Activated CD8-positive, alpha-beta memory T cell treated with anti-CD3 and anti-CD28 coated beads for 36 hours (primary cell): ENCODE measurements at regions not wholly inside any gene's neighbourhood (a gene's known extent, or its start where the extent isn't known, plus 50 kb on each side); places are given as distances from the start of the nearest gene placed in this dataset.
"Not testable (repeated sequence)": the region's sequence is repeated elsewhere in the genome, so short reads cannot be mapped to it uniquely, and the experiment has no call there.

ENCODE experiments used
- CTCF ChIA-PET: fragments of 350-600 bp; sonication (Branson Sonifier 250); formaldehyde crosslinking; loops from one replicate; lab custom pipeline; 2021; ENCODE audit warnings: antibody characterized with exemption; lab: Charles Lee
- POLR2A ChIA-PET: fragments of 350-600 bp; sonication (Branson Sonifier 250); formaldehyde crosslinking; loops from one replicate; lab custom pipeline; 2021; ENCODE audit warnings: antibody characterized with exemption; lab: Charles Lee

DNA sequence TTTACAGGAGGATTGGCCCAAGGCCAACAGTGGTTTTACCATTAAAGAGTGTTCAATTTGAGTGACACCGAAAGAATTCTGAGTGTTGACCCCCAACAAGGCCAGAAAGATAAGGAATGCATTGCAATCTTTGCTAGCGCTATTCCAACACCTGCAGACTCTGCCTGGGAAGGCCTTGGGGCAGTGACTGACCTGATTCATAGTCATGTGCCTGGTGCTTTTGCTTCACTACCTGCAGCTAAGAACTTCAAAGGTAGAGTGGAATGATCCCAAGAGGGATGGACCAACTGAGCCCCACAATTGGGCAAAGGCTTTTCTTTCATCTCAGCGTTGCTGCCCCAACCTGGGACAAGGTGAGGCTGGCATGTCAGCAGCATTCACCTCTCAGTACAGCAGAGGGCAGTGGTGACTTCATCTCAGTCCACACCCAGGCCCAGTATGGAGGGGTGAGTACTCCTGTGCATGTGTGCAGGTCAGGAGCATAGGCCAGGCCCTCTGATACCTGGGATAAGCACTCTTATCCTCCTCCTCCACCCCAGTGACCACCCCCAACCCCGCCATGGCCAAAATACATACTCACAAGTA is 149.6 kb upstream of the GNAO1 start:
- CTCF ChIA-PET, result interaction anchor here (0.6 to 1.3 kb wide), 2 partner anchors 21 to 277 kb away, joined by 4 read pairs; no protein-coding TSS in a partner anchor
- POLR2A ChIA-PET, result no interaction called here

DNA sequence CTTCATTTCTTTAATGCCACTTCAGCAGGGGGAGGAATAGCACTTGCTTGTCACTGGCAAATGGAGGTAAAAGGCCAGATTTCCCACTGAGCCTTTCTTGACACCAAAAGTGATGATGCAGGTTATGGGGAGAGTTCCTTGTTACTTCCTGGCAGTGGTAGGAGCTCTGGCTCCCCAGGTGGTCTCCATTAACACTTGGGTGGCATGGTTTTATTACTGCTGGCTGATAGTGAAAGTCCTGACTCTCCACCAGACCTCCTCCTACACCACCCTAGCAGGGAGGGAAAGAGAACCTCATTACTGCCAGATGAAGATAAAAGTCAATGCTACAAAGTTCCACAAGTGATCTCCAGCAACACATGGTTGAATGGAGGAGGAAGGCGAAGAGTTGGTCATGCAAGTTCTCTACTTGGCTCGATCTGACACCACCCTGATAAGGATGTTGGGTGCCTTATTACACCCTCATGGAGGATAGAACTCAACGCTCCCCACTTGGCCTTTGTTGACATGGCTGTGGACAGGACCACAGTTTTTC is 152.7 kb upstream of the GNAO1 start:
- ChIA-PET POLR2A (no interaction called here), CTCF (no interaction called here)

DNA sequence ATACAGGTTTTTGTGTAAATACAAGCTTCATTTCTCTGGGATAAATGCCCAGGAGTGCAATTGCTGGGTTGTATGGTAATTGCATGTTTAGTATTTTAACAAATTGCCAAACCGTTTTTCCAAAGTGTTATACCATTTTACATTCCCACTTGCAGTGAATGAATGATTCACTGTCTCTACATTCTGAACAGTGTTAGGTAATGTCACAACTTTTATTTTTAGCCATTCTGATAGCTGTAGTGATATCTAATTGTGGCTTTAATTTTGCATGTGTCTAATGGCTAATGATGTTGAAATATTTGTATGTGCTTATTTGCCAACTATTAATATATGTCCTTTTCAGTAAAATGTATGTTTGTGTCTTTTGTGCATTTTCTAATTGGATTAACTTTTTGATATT is 156.9 kb upstream of the CES5A start:
- CTCF ChIA-PET, result no interaction called here
- POLR2A ChIA-PET, result no interaction called here

DNA sequence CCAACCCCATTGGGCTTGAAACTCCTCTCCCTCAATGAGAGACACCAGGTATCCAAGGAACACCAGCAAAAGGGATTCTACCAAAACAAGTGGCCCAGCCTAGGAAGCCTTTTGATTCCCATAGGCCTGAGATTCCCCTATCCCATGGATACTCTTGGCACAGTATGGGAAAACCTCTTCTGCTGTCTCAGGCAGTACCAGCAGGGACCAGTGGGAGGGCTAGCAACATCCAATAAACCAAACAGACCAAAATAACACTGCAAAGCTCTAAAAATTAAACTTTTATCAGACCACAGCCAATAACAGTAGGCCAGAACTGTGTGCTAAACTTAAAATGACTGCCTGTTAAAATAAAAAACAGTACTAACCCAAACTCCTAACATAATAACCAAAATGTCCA is 153.9 kb upstream of the CES5A start:
- POLR2A ChIA-PET, result no interaction called here
- CTCF ChIA-PET, result no interaction called here

DNA sequence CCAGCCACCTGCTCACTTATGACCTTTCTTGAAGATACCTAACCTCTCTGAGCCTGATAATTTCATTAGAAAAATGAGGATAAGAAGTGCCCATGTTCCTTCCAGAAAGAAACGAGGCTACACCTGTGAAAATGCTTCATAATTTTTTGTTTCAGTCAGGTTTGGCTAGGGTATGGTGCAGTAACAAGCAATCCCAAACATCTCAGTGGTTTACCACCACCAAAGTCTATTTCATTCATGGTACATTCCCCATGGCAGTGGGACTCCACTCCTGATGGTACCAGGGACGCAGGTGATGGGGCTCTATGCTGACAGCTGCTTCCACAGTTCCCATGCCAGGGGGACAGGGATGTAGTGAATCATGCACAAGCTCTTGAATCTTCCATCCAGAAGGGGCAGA is 147.6 kb upstream of the CES5A start:
- POLR2A ChIA-PET, result no interaction called here
- CTCF ChIA-PET, result no interaction called here

DNA sequence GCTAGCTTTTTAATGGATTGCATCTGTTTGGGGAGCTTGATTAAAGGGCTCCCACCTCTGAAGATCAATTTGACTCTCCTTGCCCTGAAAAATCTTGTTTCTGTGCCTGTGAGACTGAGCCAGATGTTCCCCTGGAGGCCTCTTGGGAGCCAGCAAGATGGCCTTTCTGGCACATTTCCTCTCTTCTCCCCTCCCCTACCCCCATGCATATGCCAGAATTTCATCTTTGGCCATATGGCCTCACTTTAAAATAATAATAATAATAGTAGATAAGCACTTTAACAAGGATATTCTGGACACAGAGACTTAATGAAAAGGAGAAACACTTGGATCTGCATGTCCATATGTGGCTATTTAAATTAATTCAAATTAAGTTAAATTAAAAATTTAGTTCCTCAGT is 144.1 kb upstream of the CES5A start:
- ChIA-PET POLR2A (no interaction called here), CTCF (interaction anchor here (0.6 kb wide), 1 partner anchor 41 kb away, joined by 3 read pairs; no protein-coding TSS in a partner anchor)

DNA sequence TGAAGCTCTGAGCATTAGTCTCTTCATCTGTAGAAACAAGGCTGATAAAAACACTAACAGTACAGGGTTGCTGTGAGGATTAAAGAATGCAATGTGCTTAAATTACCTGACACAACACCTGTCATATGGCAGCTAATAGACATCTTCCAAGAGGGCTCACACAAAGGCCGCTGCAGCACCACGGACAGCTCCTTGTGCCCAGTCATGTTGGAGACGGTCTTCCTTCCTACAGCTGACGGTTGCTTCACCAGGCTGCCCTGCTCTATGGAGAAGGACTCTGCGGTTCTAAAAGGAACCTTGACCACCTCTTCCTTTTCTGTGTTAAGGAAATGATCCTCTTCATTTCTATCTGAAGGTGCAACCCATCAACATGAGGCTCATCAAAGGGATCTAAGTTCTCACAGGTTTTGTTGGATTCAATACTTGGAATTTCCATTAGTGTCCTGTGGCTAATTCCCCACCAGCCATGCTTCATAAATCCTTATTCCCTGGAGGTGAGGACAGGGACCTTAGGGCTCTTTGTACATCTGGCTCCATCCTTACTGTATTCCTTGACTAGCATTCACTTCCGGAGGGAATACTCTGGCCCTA is 138.9 kb upstream of the CES5A start:
- POLR2A ChIA-PET, result no interaction called here
- CTCF ChIA-PET, result no interaction called here

DNA sequence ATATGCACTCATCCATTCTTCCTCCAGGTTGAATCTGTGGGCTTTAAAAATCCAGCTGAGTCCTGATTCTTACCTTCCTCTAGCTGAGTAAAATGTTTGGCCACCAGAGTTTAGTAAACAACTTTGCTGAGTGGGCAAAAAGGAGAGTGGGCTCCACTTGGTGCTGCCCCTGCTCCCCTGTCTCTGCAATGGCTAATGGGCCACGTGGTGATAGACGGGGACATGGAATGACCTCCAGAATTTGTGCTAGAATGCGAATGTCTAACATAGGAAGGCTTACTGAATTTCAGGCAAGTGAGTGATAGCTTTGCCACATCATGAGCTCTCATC is 137.3 kb upstream of the CES5A start:
- POLR2A ChIA-PET, result no interaction called here
- CTCF ChIA-PET, result no interaction called here

DNA sequence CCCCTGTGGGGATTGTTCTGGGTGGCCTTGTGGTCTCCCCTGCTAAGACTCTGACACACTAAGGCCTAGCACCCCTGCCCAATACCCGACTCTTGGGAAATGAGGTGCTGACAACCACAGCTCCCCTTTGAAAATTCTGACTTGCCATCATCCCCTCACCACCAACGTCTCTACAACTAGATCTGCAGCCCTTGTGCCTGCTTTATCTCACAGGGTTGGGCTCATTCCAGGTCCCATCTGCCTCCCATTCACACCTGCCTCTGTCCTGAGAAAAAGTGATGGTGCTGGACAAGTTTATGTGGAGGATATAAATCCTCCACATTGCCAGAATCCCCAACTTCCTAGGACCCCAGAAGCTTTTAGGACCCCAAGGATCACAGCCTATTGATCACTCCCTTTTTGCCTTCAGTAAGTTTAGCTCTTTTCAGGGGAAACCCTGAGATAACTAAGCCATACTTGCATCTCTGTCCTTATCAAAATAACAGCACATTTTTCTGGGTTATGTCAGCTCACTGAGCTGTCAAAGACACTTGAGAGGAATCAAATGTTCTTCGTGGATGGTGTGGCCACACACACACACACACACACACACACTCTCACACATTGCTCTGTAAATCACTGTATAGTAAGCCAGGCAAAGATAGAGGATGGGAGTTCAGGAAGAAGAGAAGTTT is 136.8 kb upstream of the CES5A start:
- ChIA-PET POLR2A (no interaction called here), CTCF (no interaction called here)

DNA sequence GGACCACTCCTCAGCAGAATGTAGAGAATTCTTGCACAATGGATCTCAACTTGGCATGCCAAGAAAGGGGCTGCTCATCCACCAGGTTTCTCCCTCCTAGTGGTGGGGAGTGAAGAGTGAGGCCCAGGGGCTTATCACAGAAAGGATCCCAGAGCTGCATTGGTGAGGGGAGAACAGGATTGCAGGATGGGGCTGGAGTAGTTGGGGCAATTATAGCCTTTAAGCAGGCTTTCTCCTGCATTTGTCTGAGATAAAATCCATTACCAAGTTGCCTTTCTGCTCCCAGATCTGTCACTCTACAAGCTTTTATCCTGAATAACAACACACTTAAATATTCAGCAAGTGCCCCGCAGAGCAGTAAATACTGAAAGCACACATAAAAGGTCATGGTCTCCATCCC is 130.8 kb upstream of the CES5A start:
- CTCF ChIA-PET, result no interaction called here
- POLR2A ChIA-PET, result no interaction called here

DNA sequence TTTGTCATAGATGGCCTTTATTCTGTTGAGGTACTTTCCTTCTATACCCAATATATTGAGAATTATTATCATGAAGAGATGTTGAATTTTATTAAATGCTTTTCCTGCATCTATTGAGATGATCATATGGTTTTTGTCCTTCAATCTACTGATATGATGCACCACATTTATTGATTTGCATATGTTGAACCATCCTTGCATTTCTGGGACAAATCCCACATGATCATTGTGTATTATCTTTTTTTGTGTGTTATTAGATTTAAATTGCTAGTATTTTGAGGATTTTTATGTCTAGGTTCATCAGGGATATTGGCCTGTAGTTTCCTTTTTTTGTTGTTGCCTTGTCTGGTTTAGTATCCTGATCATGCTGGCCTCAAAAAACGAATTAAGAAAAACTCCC is 124.5 kb upstream of the CES5A start:
- CTCF ChIA-PET, result no interaction called here
- POLR2A ChIA-PET, result no interaction called here

DNA sequence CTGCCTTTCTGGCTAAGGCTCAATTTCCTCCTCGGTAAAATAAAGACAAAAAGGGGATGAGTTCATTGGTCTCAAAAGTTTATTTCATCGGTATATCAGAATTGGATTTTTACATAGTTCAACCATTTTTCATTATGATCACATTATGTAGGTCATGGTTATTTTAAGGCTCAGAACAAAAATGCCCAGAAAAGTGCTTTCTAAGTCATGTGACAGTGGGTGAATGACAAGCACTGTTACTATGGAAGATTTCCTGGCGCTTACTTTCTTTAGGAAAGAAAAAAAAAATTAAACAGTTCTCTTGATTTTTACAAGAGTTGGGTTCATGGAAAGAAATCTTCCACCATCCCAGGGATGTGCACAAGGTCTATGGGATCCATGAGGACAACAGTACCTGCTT is 117.9 kb upstream of the CES5A start:
- CTCF ChIA-PET, result no interaction called here
- POLR2A ChIA-PET, result no interaction called here

DNA sequence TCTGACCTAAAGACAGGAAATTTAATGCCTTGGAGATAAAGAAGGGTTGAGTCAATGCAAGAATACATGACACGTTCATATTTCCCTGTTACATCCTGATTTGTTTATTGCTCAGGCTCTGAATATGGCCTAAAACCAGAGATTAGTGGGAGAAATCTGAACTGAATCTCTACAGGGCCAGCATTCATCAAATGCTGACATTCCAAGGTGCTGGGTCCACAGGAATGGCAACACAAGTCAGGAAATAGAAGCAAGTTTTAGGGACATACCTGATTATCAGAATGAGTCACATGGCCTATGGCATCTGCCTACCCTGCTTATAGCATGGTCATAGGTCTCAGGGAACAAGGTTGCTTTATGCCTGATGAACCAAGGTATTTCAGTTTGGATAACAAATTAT is 117.4 kb upstream of the CES5A start:
- CTCF ChIA-PET, result no interaction called here
- POLR2A ChIA-PET, result no interaction called here

DNA sequence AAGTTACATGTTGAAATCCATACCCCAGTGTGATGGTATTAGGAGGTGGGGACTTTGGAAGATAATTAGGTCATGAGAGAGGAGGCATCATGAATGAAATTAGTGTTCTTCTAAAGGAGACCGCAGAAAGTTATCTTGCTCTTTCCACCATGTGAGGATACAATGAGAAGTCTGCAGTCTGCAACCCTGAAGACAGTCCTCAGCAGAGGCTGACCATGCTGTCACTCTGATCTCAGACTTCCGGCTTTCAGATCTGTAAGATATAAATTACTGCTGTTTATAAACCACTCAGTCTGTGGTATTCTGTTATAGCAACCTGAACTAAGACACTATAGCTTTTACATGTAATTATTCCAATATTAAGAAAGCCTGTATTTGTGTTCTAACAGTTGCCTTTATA is 116.7 kb upstream of the CES5A start:
- ChIA-PET POLR2A (no interaction called here), CTCF (no interaction called here)

DNA sequence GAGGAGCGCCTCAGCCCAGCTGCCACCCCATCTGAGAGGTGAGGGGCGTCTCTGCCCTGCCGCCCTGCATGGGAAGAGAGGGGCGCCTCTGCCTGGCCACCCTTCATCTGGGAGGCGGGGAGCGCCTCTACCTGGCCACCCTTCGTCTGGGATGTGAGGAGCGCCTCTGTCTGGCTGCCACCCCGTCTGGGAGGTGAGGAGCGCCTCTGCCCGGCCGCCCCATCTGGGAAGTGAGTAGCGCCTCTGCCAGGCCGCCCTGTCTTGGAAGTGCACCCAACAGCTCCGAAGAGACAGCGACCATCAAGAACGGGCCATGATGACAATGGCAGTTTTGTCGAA is 114.4 kb upstream of the CES5A start:
- CTCF ChIA-PET, result no interaction called here
- POLR2A ChIA-PET, result no interaction called here

DNA sequence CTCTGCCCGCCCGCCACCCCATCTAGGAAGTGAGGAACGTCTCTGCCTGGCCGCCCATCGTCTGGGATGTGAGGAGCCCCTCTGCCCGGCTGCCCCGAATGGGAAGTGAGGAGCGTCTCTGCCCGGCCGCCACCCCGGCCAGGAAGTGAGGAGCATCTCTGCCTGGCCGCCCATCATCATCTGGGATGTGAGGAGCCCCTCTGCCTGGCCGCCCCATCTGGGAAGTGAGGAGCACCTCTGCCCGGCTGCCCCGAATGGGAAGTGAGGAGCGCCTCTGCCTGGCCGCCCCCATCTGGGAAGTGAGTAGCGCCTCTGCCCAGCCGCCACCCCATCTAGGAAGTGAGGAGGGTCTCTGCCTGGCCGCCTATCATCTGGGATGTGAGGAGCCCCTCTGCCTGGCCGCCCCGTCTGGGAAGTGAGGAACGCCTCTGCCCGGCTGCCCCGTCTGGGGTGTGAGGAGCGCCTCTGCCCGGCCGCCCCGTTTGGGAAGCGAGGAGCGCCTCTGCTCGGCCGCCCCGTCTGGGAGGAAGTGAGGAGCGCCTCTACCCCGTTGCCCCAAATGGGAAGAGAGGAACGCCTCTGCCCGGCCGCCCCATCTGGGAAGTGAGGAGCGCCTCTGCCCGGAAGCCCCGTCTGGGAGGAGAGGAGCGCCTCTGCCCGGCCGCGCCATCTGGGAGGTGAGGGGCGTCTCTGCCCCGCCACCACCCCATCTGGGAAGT is 113.8 kb upstream of the CES5A start:
- POLR2A ChIA-PET, CTCF ChIA-PET: not testable (repeated sequence)

DNA sequence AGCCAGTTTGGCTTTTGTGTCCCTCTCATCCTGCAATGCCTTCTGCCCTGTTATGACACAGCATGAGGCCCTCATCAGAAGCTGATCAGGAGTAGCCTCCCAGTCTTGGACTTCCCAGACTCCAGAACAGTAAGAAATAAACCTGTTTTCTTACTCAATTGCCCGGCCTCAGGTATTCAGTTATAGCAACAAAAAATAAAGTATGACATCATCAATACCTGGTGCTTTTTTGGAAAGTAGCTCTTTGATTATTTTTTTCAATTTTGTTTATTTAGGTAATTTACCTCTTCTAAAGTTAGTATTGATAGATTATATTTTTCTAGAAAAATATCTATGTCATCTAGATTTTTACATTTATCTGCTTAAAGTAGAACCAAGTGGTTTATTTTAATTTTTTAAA is 112.8 kb upstream of the CES5A start:
- ChIA-PET CTCF (no interaction called here), POLR2A (no interaction called here)

DNA sequence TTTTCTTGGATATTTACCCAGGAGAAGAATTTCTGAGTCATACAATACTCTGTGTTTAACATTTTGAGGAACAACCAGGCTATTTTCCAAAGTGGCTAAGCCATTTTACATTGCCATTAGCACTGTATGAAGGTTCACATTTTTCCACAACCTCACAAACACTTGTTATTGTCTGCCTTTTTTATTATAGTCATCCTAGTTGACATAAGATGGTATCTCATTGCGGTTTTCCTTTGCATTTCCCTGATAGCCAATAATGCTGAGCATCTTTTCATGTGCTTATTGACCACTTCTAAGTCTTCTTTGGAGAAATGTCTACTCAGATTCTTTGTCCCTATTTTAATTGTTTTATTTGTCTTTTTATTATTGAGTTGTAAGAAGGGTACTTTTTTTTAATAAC is 107.4 kb upstream of the CES5A start:
- CTCF ChIA-PET, result no interaction called here
- POLR2A ChIA-PET, result no interaction called here

DNA sequence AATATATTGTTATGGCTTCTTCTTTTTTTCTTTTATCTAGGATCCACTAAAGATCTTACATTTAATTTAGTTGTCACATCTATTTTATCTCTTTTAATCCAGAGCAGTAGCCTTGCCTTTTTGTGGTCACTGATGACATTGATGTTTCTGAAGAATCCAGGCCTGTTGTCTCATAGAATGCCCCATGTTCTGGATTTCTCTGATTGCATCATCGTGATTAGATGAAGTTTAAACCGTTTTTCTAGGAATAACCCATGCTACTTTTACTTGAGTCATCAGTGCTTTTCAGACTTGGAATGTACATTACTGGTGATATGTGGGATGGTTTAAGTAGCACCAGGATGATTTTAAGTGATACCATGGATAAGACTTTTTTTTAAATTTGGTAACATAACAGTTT is 106.4 kb upstream of the CES5A start:
- CTCF ChIA-PET, result no interaction called here
- POLR2A ChIA-PET, result no interaction called here

DNA sequence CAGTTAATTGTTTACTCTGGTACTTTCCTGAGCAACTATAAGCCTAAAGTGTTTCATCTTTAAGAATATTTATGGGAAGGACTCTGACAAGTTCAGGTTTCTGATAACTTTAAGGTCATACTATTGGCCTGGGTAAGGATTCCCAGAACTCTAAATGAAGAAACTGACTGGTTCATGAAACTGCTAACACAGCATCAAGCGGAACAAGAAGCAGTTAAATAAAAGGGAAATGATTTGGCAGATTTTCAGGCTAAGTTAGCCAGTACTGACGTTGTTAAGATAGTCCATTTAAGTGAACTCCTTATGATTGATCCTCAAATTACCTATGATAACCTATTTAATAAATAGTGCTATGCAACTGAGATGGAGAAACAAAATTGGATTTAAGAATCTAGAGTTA is 101.6 kb upstream of the CES5A start:
- POLR2A ChIA-PET, result no interaction called here
- CTCF ChIA-PET, result no interaction called here

DNA sequence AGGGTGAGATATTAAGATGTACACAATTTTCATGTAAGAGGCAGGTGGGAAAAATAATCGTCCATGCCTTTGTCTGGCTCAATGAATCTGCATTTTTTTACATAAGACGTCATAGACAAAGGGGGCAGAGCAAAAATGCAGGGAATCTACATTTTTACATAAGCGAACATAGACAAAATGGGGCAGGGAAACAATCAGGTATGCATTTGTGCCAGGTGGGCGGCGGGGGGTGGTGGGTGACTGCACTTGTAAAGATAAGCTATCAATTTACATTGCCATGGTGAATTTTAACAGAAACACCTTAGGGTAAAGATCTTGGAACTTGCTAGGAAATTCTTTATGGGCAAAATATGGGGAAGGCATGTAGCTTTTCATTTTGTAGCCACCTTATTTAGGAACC is 96.3 kb upstream of the CES5A start:
- ChIA-PET POLR2A (no interaction called here), CTCF (no interaction called here)
